ENCODE measurements at regions not wholly inside any gene's neighbourhood (a gene's known extent, or its start where the extent isn't known, plus 50 kb on each side); places are given as distances from the start of the nearest gene placed in this dataset.

GRCh38 chr9:13378154-13378553 is 98.7 kb upstream of the MPDZ start:
- DNase-seq: no peak

- DNase-seq: no peak
Measured at GRCh38 chr9:13377171-13377925, 97.9 kb upstream of the MPDZ start.

GRCh38 chr9:13372510-13372909 is 93.0 kb upstream of the MPDZ start:
- DNase-seq: no peak

- DNase-seq: no peak
Measured at GRCh38 chr9:13369431-13369830, 89.9 kb upstream of the MPDZ start.

- no peak for DNase-seq
Measured at GRCh38 chr9:13367784-13368183, 88.3 kb upstream of the MPDZ start.

- DNase-seq: no peak
Measured at GRCh38 chr9:13364271-13365000, 84.9 kb upstream of the MPDZ start.

GRCh38 chr9:13361076-13361475 is 81.6 kb upstream of the MPDZ start:
- no peak for DNase-seq

GRCh38 chr9:13360188-13360587 is 80.7 kb upstream of the MPDZ start:
- no peak for DNase-seq

- no peak for DNase-seq
Measured at GRCh38 chr9:13358128-13358527, 78.6 kb upstream of the MPDZ start.

- no peak for DNase-seq
Measured at GRCh38 chr9:13354733-13355132, 75.2 kb upstream of the MPDZ start.

GRCh38 chr9:13352451-13352979 is 73.0 kb upstream of the MPDZ start:
- no peak for DNase-seq

GRCh38 chr9:13351778-13352386 is 72.4 kb upstream of the MPDZ start:
- DNase-seq: peak; percentile 19

- DNase-seq: no peak
Measured at GRCh38 chr9:13332571-13332970, 53.1 kb upstream of the MPDZ start.

- no peak for DNase-seq
Measured at GRCh38 chr9:13331320-13331719, 51.8 kb upstream of the MPDZ start.

- no peak for DNase-seq
Measured at GRCh38 chr9:13330396-13331004, 51.0 kb upstream of the MPDZ start.

Measured in NCI-H510A treated with DMSO at 0.1 percent for 48 hours (cell line).